NB4 (cell line): ENCODE measurements at regions not wholly inside any gene's neighbourhood (a gene's known extent, or its start where the extent isn't known, plus 50 kb on each side); places are given as distances from the start of the nearest gene placed in this dataset.
"Not testable (repeated sequence)": the region's sequence is repeated elsewhere in the genome, so short reads cannot be mapped to it uniquely, and the experiment has no call there.

Experiments
- DNase-seq: peaks from one replicate; pipeline ENCODE4 v3.0.0; 2010; ENCODE audit warnings: low read depth
- H3K4me3 ChIP-seq: one replicate; pipeline ENCODE4 v1.5.1; 2011; ENCODE audit warnings: mild to moderate bottlenecking, low read depth, low read length, moderate library complexity
- CTCF ChIP-seq: IDR thresholded peaks from one replicate; pipeline ENCODE4 v1.5.1; 2012; ENCODE audit warnings: low read depth, low read length
- MAX ChIP-seq: IDR thresholded peaks from 2 replicates; pipeline ENCODE4 v1.6.1; 2011; ENCODE audit warnings: low read depth, low read length
- MYC ChIP-seq: IDR thresholded peaks from 2 replicates; pipeline ENCODE4 v1.6.1; 2011; ENCODE audit warnings: low read depth, low read length
- POLR2A ChIP-seq: IDR thresholded peaks from 2 replicates; pipeline ENCODE4 v1.6.1; 2011; ENCODE audit warnings: mild to moderate bottlenecking; ENCODE audit not compliant: insufficient read length; ENCODE audit errors: extremely low read depth

GRCh38 chr12:102314821-102315220 is 117.2 kb upstream of the PMCH start:
- H3K4me3 ChIP-seq: no peak overlapping the region
- DNase-seq: no peak
- no peak for TF ChIP-seq CTCF
- TF ChIP-seq POLR2A: no peak
- no peak for TF ChIP-seq MAX
- no peak for TF ChIP-seq MYC

- DNase-seq, H3K4me3 ChIP-seq: not testable (repeated sequence)
Observed at GRCh38 chr12:102313116-102313971, 115.7 kb upstream of the PMCH start.

- no peak for DNase-seq
- H3K4me3 ChIP-seq: no peak overlapping the region
- TF ChIP-seq POLR2A: no peak
- no peak for TF ChIP-seq CTCF
- TF ChIP-seq MYC: no peak
- TF ChIP-seq MAX: no peak
Observed at GRCh38 chr12:102305486-102305885, 107.9 kb upstream of the PMCH start.

- not testable (repeated sequence) for DNase-seq, H3K4me3 ChIP-seq
Observed at GRCh38 chr12:102304667-102305066, 107.0 kb upstream of the PMCH start.

GRCh38 chr12:102302553-102302952 is 104.9 kb upstream of the PMCH start:
- H3K4me3 ChIP-seq: no peak overlapping the region
- no peak for DNase-seq
- TF ChIP-seq CTCF: no peak
- no peak for TF ChIP-seq MAX
- no peak for TF ChIP-seq POLR2A
- no peak for TF ChIP-seq MYC

- TF ChIP-seq CTCF: no peak
- no peak for TF ChIP-seq MAX
- TF ChIP-seq MYC: no peak
- TF ChIP-seq POLR2A: no peak
- no peak overlapping the region for H3K4me3 ChIP-seq
- DNase-seq: no peak
Observed at GRCh38 chr12:102301547-102301946, 103.9 kb upstream of the PMCH start.

GRCh38 chr12:102300824-102301461 is 103.3 kb upstream of the PMCH start:
- peak; percentile 60 for DNase-seq
- no peak overlapping the region for H3K4me3 ChIP-seq
- no peak for TF ChIP-seq POLR2A
- peak; percentile 46 for TF ChIP-seq CTCF
- no peak for TF ChIP-seq MYC
- no peak for TF ChIP-seq MAX
